GM19239 (cell line): ENCODE measurements at regions not wholly inside any gene's neighbourhood (a gene's known extent, or its start where the extent isn't known, plus 50 kb on each side); places are given as distances from the start of the nearest gene placed in this dataset.

Experiments
- DNase-seq: peaks from one replicate; pipeline ENCODE4 v3.0.0; 2011; ENCODE audit warnings: low spot score; ENCODE audit not compliant: insufficient read length
- FAIRE-seq: peaks from 2 replicates; lab custom pipeline; 2011; peaks lifted over from hg19 to GRCh38; lab: Jason Lieb, UNC

DNA sequence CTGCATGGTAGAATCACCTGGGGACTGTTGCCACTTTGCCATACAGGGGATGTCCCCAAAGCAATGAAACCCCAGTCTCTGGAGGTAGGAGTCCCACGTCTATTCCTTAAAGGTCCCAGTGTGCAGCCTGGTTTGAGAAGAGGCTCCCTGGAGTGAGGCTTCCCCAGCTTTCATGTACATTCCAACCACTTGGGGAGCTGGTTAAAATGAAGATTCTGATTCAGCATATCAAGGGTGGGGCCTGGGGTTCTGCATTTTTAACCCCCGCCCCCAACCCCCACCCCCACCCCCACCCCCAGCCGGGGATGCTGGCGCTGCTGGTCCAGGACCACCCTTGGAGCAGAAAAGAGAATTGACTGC is 241.2 kb downstream of the FOXL1 start:
- DNase-seq: no peak
- no peak for FAIRE-seq

DNA sequence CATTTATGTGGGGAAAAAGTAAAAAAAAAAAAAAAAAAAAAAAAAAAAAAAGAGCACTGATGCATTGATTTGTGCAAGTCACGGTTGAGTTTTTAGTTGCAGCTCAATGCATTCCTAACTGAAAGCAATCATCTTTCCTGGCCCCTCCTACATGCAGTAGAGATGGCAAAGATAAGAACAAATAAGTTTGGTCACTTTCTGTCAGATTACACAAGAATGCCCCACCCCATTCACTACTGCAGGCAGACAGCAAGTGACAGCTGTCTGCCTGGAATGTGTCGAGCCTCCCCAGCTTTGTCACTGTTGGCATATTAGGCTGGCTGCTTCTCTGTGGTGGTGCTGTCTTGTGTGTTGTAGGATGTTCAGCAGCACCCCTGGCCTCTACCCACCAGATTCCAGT is 243.5 kb downstream of the FOXL1 start:
- FAIRE-seq: no peak
- DNase-seq: no peak

DNA sequence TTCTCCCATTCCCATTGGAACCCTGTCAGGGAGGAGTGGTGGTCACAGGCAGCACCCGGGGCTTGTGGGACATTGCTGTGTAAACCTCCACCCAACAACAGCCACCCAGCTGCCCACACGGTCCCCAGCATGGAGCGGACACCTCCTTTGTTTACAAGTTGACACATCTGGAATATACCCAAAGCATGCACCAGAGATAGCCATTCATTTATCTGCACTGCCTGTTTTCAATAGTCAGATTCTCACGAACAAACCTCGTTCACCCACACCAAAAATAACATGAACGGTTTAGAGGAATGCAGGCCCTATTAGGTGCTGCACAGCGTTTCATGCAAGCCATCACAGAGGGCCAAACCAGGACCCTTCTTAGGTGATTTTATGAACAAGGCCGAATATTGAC is 244.8 kb downstream of the FOXL1 start:
- DNase-seq (no peak), FAIRE-seq (no peak)

DNA sequence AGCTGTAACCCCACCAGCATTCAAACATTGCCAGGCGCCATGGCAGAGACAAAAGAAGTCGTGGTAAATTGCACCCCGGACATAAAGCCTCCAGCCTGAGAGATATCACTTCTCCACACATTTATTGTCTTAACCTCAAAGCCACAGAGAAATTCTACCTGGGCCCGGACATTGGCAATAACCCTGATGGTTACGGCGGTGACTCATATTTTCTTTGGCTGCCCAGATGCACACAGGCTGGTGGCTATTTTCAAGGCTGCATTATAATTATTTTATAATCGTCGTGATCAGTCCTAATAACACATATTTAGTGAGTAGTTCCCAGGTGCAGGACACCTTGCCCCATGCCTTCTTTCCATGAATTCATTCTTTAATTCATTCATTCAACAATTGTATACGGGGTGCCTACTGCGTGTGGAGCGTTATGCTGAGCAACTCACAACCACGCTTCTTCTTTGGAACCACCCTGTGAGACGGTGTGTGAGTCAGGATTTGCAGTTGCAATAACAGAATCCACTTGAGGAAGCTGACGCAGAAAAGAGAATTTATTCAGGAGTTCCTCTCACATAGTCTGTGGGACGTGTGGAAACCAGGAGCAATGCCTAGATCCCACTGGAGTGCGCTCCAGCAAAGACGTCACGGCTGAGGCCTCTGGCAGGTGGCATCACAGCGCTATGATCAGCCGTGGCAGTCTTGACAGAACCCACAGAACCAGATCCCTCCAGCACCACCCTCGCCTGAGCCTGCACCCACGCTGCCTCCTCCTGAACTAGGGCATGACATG is 245.7 kb downstream of the FOXL1 start:
- FAIRE-seq (no peak), DNase-seq (no peak)

DNA sequence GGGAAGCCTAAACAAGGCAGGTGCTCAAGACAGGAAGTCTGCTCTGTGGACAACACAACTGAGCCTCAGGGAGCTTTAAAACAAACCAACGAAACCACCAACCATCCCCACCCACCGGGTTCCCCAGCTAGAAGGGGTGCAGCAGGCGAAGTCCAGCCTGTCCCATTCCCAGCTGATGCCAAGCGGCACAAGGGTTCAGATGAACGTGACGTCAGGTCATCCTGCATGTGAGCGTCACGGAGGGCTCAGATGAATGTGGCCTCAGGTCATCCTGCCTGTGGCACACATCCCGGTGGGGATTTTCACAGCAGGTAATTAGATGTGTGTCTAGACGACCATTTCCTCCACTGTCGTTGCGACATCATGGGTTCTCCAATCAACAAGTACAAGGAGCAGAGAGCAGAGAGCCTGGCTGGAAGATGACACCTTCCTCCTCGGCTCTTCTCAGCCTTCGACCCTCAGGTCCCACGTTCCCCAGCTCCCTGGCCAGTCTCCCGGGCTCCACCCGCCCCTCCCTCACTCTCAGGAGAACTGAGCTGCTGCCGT is 246.5 kb downstream of the FOXL1 start:
- FAIRE-seq (no peak), DNase-seq (no peak)

DNA sequence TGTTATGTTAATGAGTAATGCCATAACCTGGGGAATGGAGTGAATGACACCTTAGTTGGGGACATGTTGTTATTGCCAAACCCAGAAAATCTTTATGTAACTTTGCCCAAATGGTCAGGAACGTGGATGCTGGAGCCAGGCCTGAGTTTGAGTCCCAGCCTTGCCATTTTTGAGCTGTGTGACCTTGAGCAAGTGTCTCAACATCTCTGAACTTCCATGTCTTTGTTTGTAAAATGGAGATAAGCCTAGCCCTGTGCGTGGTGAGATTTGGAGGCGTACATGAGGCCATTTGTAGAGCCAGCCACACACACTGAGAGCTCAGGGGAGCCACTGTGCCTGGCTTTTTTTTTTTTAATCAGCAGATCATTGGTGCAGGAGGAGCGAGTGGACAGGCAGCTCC is 247.3 kb downstream of the FOXL1 start:
- FAIRE-seq: no peak
- DNase-seq: no peak

DNA sequence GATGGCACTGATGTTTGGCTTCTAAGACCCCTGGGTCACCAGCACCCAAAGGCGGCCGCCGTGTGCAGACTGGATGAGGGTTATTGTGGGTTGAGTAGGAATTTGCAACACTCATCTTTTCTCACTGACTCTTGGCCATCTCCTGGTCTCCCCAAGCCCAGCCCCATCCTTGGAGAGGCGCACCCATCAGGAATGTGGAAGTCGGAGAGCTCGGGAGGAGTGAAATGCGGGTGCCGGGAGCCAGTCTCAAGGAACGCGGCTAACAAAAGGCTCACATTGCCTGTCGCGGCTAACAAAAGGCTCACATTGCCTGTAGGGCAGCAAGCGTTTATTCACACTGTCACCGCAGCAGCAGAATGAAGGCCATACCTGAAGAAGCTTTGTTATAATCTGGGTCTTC is 248.6 kb downstream of the FOXL1 start:
- no peak for FAIRE-seq
- no peak for DNase-seq

DNA sequence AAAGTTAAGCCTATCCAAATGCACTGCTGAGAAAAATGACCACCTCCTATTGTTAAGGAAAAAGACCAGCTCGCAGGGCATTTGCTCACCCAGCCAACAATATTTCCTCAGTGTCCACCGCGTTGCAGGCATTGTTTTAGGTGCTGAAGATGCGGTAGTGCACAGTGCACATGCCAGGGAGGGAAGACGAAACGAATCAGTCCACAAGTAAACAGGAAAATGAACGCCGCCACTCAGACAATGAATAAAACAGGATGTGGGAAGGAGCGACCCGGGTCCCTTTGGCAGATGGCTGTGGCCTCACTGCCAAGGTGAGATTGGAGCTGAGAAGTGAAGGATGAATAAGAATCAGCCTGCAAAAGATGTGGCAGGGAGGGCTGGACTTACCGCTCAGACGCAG is 249.2 kb downstream of the FOXL1 start:
- DNase-seq: no peak
- no peak for FAIRE-seq

DNA sequence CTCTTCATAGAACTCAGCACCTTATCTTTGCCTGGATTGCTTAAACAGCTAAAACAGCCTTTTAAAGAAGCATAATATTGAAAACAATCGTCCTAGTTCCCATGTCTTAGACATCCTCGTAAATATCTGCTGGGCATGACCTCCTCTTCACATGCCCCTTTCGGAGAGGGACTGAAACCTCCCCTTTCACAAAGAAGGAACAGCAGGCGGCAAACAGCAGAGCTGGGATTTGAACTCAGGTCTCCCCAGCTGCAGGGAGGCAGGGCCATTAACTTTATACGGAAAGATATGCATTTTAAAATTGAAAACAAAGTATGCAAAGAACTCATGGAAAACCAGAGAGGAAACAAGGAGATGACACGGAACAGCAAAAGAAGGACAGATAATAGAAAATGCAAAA is 249.9 kb downstream of the FOXL1 start:
- no peak for FAIRE-seq
- DNase-seq: no peak

DNA sequence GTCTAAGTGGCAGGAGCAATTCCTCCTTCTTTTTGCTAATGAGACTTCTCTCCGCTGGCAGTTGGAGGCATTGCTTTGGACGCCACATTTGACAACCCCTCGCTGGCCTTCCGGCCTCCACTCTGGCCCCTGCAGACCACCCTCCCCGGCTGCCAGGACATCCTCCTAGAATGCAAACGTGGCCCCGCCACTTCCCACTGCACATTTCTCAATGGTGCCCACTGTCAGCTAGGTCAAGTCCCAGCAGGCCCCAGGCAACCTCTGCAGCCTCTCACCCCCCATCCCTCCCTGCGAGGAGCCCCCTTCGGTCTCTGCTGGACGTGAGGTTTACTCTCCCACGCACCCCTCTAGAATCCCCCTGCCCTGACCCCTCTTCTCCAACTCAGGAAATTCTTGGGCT is 250.3 kb downstream of the FOXL1 start:
- no peak for DNase-seq

DNA sequence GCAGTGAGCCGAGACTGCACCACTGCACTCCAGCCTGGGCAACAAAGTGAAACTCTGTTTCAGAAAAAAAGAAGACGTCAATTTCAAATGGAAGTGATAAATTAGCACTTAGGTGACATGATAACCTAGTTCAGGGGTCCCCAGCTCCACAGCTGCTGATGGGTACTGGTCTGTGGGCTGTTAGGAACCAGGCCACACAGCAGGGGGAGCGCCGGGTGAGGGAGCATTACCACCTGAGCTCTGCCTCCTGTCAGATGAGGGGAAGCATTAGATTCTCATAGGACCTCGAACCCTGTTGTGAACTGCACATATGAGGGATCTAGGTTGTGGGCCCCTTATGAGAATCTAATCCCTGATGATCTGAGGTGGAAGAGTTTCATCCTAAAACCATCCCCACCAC is 253.0 kb downstream of the FOXL1 start:
- FAIRE-seq (no peak), DNase-seq (no peak)

More for the DNA sequence above, 250.3 kb downstream of the FOXL1 start:
- FAIRE-seq: no peak

DNA sequence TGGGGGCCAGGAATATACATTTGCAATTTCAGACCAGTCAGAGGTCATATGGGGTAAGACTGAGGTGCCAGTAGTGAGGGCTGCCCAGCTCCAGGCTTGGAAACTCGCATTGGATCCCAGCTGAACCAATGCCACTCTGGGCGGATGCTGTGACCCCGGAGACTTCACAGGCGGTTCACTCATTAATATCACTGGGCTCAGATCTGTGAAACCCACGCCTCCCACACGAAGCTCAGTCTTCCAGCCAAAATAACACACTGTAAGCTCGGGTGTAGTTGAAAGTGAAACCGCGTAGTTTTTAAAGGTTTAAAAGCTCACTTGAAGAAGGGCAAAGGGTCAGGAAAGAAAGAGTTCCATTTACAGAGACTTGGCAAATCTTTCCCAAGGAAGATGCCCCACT is 254.8 kb downstream of the FOXL1 start:
- no peak for FAIRE-seq

DNA sequence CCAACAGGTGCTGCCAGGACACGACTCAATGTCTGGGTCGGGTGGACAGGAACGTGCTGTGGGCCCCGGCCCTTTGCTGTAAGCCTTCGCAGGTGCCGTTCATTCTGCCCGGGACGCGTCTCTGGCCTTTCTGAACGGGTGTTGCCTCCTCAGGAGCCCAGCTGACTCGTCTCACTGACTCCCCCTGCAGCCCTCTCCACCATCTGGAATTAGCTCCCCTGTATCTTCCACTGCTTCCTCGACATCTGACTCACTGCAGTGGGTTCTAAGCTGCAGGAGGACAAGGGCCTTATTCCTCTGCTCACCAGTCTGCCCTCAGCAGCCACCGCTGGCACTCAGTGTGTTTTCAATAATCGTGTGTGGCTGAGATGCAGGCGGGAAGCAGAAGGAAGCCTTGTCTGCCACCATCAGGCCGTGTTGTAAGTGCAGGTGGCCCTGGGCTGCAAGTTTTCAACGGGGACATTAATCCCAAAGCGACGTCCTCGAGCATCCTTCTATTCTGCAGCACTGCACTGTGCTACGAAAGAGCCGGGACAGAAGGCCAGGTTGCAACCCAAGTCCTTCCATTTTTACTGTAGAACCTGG is 256.2 kb downstream of the FOXL1 start:
- FAIRE-seq (no peak), DNase-seq (no peak)

More for the DNA sequence above, 254.8 kb downstream of the FOXL1 start:
- no peak for DNase-seq

DNA sequence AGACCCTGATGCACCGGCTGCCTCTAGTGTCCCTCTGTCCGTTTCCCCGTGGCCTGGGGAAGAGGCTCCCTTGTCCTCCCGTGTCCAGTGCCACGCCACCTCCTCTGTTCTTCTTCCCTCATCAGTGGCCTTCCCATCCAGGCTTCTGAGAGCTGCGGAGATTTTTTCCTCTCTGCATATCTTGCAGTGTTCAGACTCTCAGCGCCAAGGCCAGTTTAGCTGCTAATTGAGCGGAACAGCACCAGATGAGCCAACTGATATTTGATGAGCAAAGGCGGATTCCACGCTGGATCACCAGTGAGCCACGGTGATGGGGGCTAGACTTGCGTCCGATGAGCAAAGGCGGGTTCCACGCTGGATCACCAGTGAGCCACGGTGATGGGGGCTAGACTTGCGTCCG is 257.6 kb downstream of the FOXL1 start:
- no peak for FAIRE-seq

DNA sequence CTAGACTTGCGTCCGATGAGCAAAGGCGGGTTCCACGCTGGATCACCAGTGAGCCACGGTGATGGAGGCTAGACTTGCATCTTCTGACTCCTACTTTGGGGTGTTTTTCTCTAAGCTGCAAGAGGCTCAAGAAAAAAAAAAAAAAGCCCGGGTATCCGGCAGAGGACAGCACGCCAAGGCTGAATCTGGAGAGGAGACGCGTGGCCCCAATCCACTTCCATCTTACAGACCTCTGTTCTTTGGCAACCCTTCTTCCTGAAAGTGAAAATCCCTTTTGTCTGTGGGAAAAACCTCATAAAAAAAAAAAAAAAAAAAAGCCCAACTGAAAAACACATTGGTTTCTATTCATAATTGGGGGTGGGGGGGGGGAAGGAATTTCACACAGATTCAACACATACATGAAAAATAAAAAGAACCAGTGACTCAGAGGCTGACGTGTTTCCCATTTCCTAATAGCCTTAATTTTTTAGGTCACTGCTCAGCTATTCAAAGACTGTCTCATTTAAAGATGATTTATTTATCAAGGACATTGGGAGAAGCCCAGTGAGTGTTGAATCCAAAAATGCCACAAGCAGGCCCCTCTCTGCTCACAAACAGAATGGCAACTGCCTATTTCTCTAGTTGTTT is 258.3 kb downstream of the FOXL1 start:
- FAIRE-seq: no peak
- DNase-seq: no peak

More for the DNA sequence above, 257.6 kb downstream of the FOXL1 start:
- no peak for DNase-seq

DNA sequence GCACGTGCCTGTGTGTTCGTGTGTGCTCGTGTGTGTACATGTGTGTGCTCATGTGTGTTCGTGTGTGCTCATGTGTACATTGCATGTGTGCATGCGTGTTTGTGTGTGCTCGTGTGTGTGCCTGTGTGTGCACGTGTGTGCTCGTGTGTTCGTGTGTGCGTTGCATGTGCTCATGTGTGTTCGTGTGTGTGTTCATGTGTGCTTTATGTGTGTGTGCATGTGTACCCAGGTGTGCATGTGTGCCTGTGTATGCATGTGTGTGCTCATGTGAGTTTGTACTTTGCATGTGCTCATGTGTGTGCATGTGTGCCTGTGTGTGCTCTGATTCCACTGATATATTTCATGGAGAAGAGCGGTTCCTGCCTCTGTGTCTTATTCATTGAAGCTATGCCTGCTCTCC is 265.5 kb downstream of the FOXL1 start:
- DNase-seq: no peak
- no peak for FAIRE-seq

DNA sequence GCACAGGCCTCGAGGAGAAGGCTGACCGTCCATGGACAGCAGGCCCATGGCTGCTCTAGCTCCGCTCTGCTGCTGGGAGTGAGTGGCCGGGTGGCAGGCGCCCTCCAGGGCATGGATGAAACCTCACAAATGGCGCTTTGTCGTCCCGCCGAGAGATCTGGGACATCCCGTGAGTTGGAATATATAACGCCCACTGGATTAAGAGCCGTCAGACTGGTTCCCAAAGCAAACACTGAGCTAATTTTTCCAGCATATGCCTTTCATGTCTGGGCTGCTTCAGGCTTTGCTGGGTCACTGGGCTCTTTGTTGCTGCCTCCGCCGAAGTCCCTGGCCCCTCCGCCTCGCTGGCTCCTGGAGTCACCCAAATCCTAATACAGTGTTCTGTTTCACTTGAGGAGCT is 266.3 kb downstream of the FOXL1 start:
- DNase-seq (no peak), FAIRE-seq (no peak)

DNA sequence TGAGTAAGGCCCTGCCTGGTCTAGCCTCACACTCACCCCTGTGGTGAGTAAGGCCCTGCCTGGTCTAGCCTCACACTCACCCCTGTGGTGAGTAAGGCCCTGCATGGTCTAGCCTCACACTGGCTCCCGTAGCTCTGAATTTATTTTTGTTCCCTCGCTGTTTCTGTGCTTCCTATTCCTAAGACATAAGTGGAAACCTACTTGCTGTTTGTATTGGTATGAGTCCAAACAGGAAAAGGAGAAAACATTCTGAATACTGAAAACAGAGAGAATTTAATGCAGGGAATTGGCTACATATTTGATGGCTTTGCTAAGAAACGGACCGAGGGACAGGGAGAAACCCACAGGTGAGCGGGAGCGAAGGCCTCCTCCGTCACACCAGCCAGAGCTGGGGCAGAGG is 267.8 kb downstream of the FOXL1 start:
- FAIRE-seq: no peak
- DNase-seq: no peak

DNA sequence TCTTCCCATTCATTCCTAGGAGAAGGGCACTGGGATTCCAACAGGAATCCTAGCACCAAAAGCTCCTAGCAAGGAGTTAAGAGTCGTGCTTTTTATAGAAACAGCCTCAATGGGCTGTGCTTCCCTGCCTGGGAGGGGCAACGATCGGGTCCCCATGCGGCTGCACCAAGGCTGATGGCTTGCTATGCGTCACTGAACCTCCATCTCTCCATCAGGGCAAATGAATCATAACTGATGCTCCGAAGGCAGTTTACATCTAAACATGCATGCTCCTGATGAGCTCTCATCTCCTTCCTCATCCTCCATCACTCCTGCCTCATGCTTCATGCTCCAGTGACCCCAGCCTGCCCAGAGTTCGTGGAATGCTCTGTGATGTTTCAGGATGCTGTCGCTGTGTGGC is 270.5 kb downstream of the FOXL1 start:
- no peak for DNase-seq
- no peak for FAIRE-seq

DNA sequence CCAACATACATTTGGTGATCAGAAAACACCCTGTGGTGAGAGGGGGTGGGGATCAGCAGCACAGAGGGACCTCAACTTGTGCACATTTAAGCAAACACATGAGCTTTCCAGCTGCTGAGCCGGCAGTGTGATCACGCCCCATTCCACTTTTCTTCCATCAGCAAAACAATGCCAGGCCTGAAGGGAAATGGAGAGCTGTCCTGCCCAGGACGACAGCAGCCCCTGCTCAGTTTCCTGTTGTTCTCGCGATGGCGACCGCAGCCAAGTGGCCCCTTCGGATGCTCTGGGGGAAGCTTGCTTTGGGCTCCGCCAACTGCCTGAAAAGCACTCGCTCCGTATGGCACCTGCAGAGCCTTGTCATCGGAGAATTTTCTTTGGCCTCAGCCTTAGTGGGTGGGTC is 272.3 kb downstream of the FOXL1 start:
- FAIRE-seq (no peak), DNase-seq (no peak)

DNA sequence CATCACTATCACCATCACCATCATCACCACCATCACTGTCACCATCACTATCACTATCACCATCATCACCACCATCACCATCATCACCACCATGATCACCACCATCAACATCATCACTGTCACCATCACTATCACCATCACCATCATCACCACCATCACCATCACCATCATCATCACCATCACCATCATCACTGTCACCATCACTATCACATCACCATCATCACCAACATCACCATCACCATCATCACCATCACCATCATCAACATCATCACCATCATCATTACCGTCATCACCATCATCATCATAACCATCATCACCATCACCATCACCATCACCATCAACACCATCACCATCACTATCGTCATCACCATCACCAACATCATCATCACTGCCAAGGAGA is 273.8 kb downstream of the FOXL1 start:
- no peak for FAIRE-seq
- no peak for DNase-seq
